Activated CD4-positive, alpha-beta memory T cell treated with anti-CD3 and anti-CD28 coated beads for 36 hours (primary cell): ENCODE measurements at regions not wholly inside any gene's neighbourhood (a gene's known extent, or its start where the extent isn't known, plus 50 kb on each side); places are given as distances from the start of the nearest gene placed in this dataset.

Experiments used
- CTCF ChIA-PET: fragments of 350-600 bp; sonication (Branson Sonifier 250); formaldehyde crosslinking; loops from one replicate; lab custom pipeline; 2021; ENCODE audit warnings: antibody characterized with exemption, inconsistent platforms; lab: Charles Lee
- POLR2A ChIA-PET: fragments of 350-600 bp; sonication (Branson Sonifier 250); formaldehyde crosslinking; loops from one replicate; lab custom pipeline; 2021; ENCODE audit warnings: antibody characterized with exemption; lab: Charles Lee
- DNase-seq: peaks from one replicate; pipeline ENCODE4 v3.0.0-alpha.2; 2020
- H3K27ac Mint-ChIP-seq: one replicate; pipeline ENCODE4 v1.8.0; 2021; ENCODE audit warnings: mixed read lengths
- H3K27me3 Mint-ChIP-seq: one replicate; pipeline ENCODE4 v1.8.0; 2021; ENCODE audit warnings: mixed read lengths
- H3K36me3 Mint-ChIP-seq: one replicate; pipeline ENCODE4 v1.8.0; 2021; ENCODE audit warnings: mixed read lengths
- H3K4me1 Mint-ChIP-seq: one replicate; pipeline ENCODE4 v1.8.0; 2021; ENCODE audit warnings: low read depth, mixed read lengths
- H3K4me3 Mint-ChIP-seq: one replicate; pipeline ENCODE4 v1.8.0; 2021; ENCODE audit warnings: mild to moderate bottlenecking, mixed read lengths
- H3K9me3 Mint-ChIP-seq: one replicate; pipeline ENCODE4 v1.8.0; 2021; ENCODE audit warnings: mixed read lengths
- intact Hi-C: fragments of 100-400 bp; cut with micrococcal nuclease; formaldehyde crosslinking; loops from one replicate; pipeline ENCODE4 v1.15.1; 2023

GRCh38 chr7:112889268-112889667 lies 99.1 kb upstream of the TMEM168 start:
- Mint-ChIP-seq H3K36me3 (peaks cover 31% of the 10 kb centered on the region), H3K4me3 (no peak overlapping the region), H3K27me3 (no peaks in the 10 kb centered on the region), H3K4me1 (peaks cover 3% of the 10 kb centered on the region), H3K9me3 (no peaks in the 10 kb centered on the region), H3K27ac (no peak overlapping the region)
- no peak for DNase-seq
- ChIA-PET POLR2A (no interaction called here), CTCF (interaction anchor here (0.7 to 0.8 kb wide), 2 partner anchors 10 to 19 kb away, joined by 3 to 4 read pairs; no protein-coding TSS in a partner anchor)
- intact Hi-C loops: no loop called here

GRCh38 chr7:112888781-112889180 lies 98.6 kb upstream of the TMEM168 start:
- no peaks in the 10 kb centered on the region for H3K9me3 Mint-ChIP-seq
- H3K27me3 Mint-ChIP-seq: no peaks in the 10 kb centered on the region
- peaks cover 3% of the 10 kb centered on the region for H3K4me1 Mint-ChIP-seq
- H3K4me3 Mint-ChIP-seq: no peak overlapping the region
- peaks cover 28% of the 10 kb centered on the region for H3K36me3 Mint-ChIP-seq
- DNase-seq: no peak
- intact Hi-C loops: no loop called here
- no peak overlapping the region for H3K27ac Mint-ChIP-seq
- POLR2A ChIA-PET: no interaction called here
- CTCF ChIA-PET: no interaction called here

- ChIA-PET POLR2A (no interaction called here), CTCF (no interaction called here)
- no peak overlapping the region for H3K4me3 Mint-ChIP-seq
- DNase-seq: no peak
- H3K4me1 Mint-ChIP-seq: peaks cover 3% of the 10 kb centered on the region
- H3K36me3 Mint-ChIP-seq: peaks cover 30% of the 10 kb centered on the region
- H3K9me3 Mint-ChIP-seq: no peaks in the 10 kb centered on the region
- no peaks in the 10 kb centered on the region for H3K27me3 Mint-ChIP-seq
- H3K27ac Mint-ChIP-seq: no peak overlapping the region
- intact Hi-C loops: no loop called here
Observed at GRCh38 chr7:112887976-112888375, 97.8 kb upstream of the TMEM168 start.

GRCh38 chr7:112887337-112887736 lies 97.1 kb upstream of the TMEM168 start:
- Mint-ChIP-seq H3K27ac (no peak overlapping the region), H3K36me3 (peaks cover 28% of the 10 kb centered on the region), H3K27me3 (no peaks in the 10 kb centered on the region), H3K4me3 (no peak overlapping the region), H3K4me1 (peaks cover 3% of the 10 kb centered on the region), H3K9me3 (no peaks in the 10 kb centered on the region)
- CTCF ChIA-PET: no interaction called here
- POLR2A ChIA-PET: no interaction called here
- intact Hi-C loops: no loop called here
- no peak for DNase-seq

GRCh38 chr7:112886208-112886607 lies 96.0 kb upstream of the TMEM168 start:
- intact Hi-C loops: no loop called here
- ChIA-PET CTCF (interaction anchor here (0.8 kb wide), 1 partner anchor 13 kb away, joined by 3 read pairs; no protein-coding TSS in a partner anchor), POLR2A (no interaction called here)
- Mint-ChIP-seq H3K4me3 (no peak overlapping the region), H3K9me3 (no peaks in the 10 kb centered on the region), H3K27me3 (no peaks in the 10 kb centered on the region), H3K27ac (no peak overlapping the region), H3K4me1 (peaks cover 3% of the 10 kb centered on the region), H3K36me3 (peaks cover 25% of the 10 kb centered on the region)
- no peak for DNase-seq

- no peak for DNase-seq
- no peak overlapping the region for H3K27ac Mint-ChIP-seq
- POLR2A ChIA-PET: no interaction called here
- CTCF ChIA-PET: no interaction called here
- no peaks in the 10 kb centered on the region for H3K27me3 Mint-ChIP-seq
- H3K9me3 Mint-ChIP-seq: no peaks in the 10 kb centered on the region
- peaks cover 15% of the 10 kb centered on the region for H3K36me3 Mint-ChIP-seq
- H3K4me3 Mint-ChIP-seq: no peak overlapping the region
- intact Hi-C loops: no loop called here
- H3K4me1 Mint-ChIP-seq: peaks cover 3% of the 10 kb centered on the region
Observed at GRCh38 chr7:112882991-112883390, 92.8 kb upstream of the TMEM168 start.

GRCh38 chr7:112882511-112882910 lies 92.3 kb upstream of the TMEM168 start:
- ChIA-PET CTCF (interaction anchor here (0.7 to 4.2 kb wide), 2 partner anchors 13 to 23 kb away, joined by 4 to 22 read pairs; no protein-coding TSS in a partner anchor), POLR2A (no interaction called here)
- Mint-ChIP-seq H3K27ac (no peak overlapping the region), H3K9me3 (no peaks in the 10 kb centered on the region), H3K36me3 (peaks cover 15% of the 10 kb centered on the region), H3K4me3 (no peak overlapping the region), H3K4me1 (peaks cover 3% of the 10 kb centered on the region), H3K27me3 (no peaks in the 10 kb centered on the region)
- no peak for DNase-seq
- intact Hi-C loops: no loop called here

- ChIA-PET POLR2A (no interaction called here), CTCF (interaction anchor here (0.7 to 4.2 kb wide), 2 partner anchors 13 to 23 kb away, joined by 4 to 22 read pairs; no protein-coding TSS in a partner anchor)
- Mint-ChIP-seq H3K36me3 (peaks cover 15% of the 10 kb centered on the region), H3K27me3 (no peaks in the 10 kb centered on the region), H3K9me3 (no peaks in the 10 kb centered on the region), H3K4me3 (no peak overlapping the region), H3K4me1 (peaks cover 3% of the 10 kb centered on the region), H3K27ac (no peak overlapping the region)
- DNase-seq: no peak
- intact Hi-C loops: no loop called here
Observed at GRCh38 chr7:112882022-112882421, 91.8 kb upstream of the TMEM168 start.

- no peak overlapping the region for H3K27ac Mint-ChIP-seq
- ChIA-PET POLR2A (no interaction called here), CTCF (interaction anchor here (2.6 to 4.2 kb wide), 2 partner anchors 11 to 18 kb away, joined by 9 to 22 read pairs; no protein-coding TSS in a partner anchor)
- H3K9me3 Mint-ChIP-seq: no peaks in the 10 kb centered on the region
- H3K27me3 Mint-ChIP-seq: no peaks in the 10 kb centered on the region
- H3K4me1 Mint-ChIP-seq: peaks cover 3% of the 10 kb centered on the region
- intact Hi-C loops: no loop called here
- H3K36me3 Mint-ChIP-seq: peaks cover 13% of the 10 kb centered on the region
- no peak overlapping the region for H3K4me3 Mint-ChIP-seq
- DNase-seq: no peak
Observed at GRCh38 chr7:112880818-112881418, 90.7 kb upstream of the TMEM168 start.

- H3K4me3 Mint-ChIP-seq: no peak overlapping the region
- peaks cover 8% of the 10 kb centered on the region for H3K4me1 Mint-ChIP-seq
- no peak overlapping the region for H3K27ac Mint-ChIP-seq
- H3K9me3 Mint-ChIP-seq: no peaks in the 10 kb centered on the region
- H3K36me3 Mint-ChIP-seq: peaks cover 4% of the 10 kb centered on the region
- H3K27me3 Mint-ChIP-seq: no peaks in the 10 kb centered on the region
- ChIA-PET POLR2A (no interaction called here), CTCF (no interaction called here)
- no peak for DNase-seq
- intact Hi-C loops: no loop called here
Observed at GRCh38 chr7:112877691-112878460, 87.7 kb upstream of the TMEM168 start.

- Mint-ChIP-seq H3K27ac (no peak overlapping the region), H3K36me3 (peaks cover 4% of the 10 kb centered on the region), H3K27me3 (no peaks in the 10 kb centered on the region), H3K4me3 (no peak overlapping the region), H3K9me3 (no peaks in the 10 kb centered on the region), H3K4me1 (peaks cover 11% of the 10 kb centered on the region)
- DNase-seq: no peak
- POLR2A ChIA-PET: no interaction called here
- CTCF ChIA-PET: no interaction called here
- intact Hi-C loops: no loop called here
Observed at GRCh38 chr7:112876877-112877276, 86.7 kb upstream of the TMEM168 start.

GRCh38 chr7:112874909-112875308 lies 84.7 kb upstream of the TMEM168 start:
- peaks cover 11% of the 10 kb centered on the region for H3K4me1 Mint-ChIP-seq
- intact Hi-C loops: no loop called here
- no peaks in the 10 kb centered on the region for H3K9me3 Mint-ChIP-seq
- CTCF ChIA-PET: no interaction called here
- DNase-seq: no peak
- no peak overlapping the region for H3K4me3 Mint-ChIP-seq
- POLR2A ChIA-PET: no interaction called here
- peaks cover 4% of the 10 kb centered on the region for H3K36me3 Mint-ChIP-seq
- H3K27me3 Mint-ChIP-seq: no peaks in the 10 kb centered on the region
- no peak overlapping the region for H3K27ac Mint-ChIP-seq
